ENCODE measurements at regions not wholly inside any gene's neighbourhood (a gene's known extent, or its start where the extent isn't known, plus 50 kb on each side); places are given as distances from the start of the nearest gene placed in this dataset.

- Mint-ChIP-seq H3K4me1 (ENCODE audit: low read depth) (peaks cover 6% of the 10 kb centered on the region), H3K27ac (peak overlapping the region; percentile 61), H3K36me3 (ENCODE audit: insufficient read depth) (no peaks in the 10 kb centered on the region), H3K4me3 (ENCODE audit: low read depth) (no peak overlapping the region), H3K27me3 (peaks cover 13% of the 10 kb centered on the region), H3K9me3 (ENCODE audit: low read depth) (peaks cover 3% of the 10 kb centered on the region)
- TF ChIP-seq, protein P1, sequence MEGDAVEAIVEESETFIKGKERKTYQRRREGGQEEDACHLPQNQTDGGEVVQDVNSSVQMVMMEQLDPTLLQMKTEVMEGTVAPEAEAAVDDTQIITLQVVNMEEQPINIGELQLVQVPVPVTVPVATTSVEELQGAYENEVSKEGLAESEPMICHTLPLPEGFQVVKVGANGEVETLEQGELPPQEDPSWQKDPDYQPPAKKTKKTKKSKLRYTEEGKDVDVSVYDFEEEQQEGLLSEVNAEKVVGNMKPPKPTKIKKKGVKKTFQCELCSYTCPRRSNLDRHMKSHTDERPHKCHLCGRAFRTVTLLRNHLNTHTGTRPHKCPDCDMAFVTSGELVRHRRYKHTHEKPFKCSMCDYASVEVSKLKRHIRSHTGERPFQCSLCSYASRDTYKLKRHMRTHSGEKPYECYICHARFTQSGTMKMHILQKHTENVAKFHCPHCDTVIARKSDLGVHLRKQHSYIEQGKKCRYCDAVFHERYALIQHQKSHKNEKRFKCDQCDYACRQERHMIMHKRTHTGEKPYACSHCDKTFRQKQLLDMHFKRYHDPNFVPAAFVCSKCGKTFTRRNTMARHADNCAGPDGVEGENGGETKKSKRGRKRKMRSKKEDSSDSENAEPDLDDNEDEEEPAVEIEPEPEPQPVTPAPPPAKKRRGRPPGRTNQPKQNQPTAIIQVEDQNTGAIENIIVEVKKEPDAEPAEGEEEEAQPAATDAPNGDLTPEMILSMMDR (IDR thresholded peaks at IDR 0.05; ENCODE audit: unreplicated experiment): no peak
- DNase-seq (ENCODE audit: low spot score, unreplicated experiment): no peak
Measured at GRCh38 chr14:104436741-104437701, 142.5 kb upstream of the C14orf180 start.

GRCh38 chr14:104437703-104438102 lies 141.9 kb upstream of the C14orf180 start:
- TF ChIP-seq, protein P1 (IDR thresholded peaks at IDR 0.05; ENCODE audit: unreplicated experiment): no peak
- Mint-ChIP-seq H3K4me1 (ENCODE audit: low read depth) (peaks cover 6% of the 10 kb centered on the region), H3K4me3 (ENCODE audit: low read depth) (no peak overlapping the region), H3K27me3 (peaks cover 16% of the 10 kb centered on the region), H3K27ac (peak overlapping the region; percentile 61), H3K9me3 (ENCODE audit: low read depth) (peaks cover 3% of the 10 kb centered on the region), H3K36me3 (ENCODE audit: insufficient read depth) (no peaks in the 10 kb centered on the region)
- DNase-seq (ENCODE audit: low spot score, unreplicated experiment): no peak

- no peak overlapping the region for H3K4me3 Mint-ChIP-seq (ENCODE audit: low read depth)
- peaks cover 6% of the 10 kb centered on the region for H3K4me1 Mint-ChIP-seq (ENCODE audit: low read depth)
Measured at GRCh38 chr14:104438166-104438887, 141.2 kb upstream of the C14orf180 start.

GRCh38 chr14:104439625-104440024 lies 139.9 kb upstream of the C14orf180 start:
- Mint-ChIP-seq H3K9me3 (ENCODE audit: low read depth) (peaks cover 3% of the 10 kb centered on the region), H3K4me1 (ENCODE audit: low read depth) (peaks cover 6% of the 10 kb centered on the region), H3K36me3 (ENCODE audit: insufficient read depth) (no peaks in the 10 kb centered on the region), H3K4me3 (ENCODE audit: low read depth) (no peak overlapping the region), H3K27me3 (peaks cover 19% of the 10 kb centered on the region), H3K27ac (no peak overlapping the region)
- DNase-seq (ENCODE audit: low spot score, unreplicated experiment): no peak
- TF ChIP-seq, protein P1 (IDR thresholded peaks at IDR 0.05; ENCODE audit: unreplicated experiment): no peak

More at GRCh38 chr14:104438166-104438887, 141.2 kb upstream of the C14orf180 start:
- peaks cover 16% of the 10 kb centered on the region for H3K27me3 Mint-ChIP-seq
- no peak overlapping the region for H3K27ac Mint-ChIP-seq
- no peaks in the 10 kb centered on the region for H3K36me3 Mint-ChIP-seq (ENCODE audit: insufficient read depth)
- peaks cover 3% of the 10 kb centered on the region for H3K9me3 Mint-ChIP-seq (ENCODE audit: low read depth)
- TF ChIP-seq, protein P1 (IDR thresholded peaks at IDR 0.05; ENCODE audit: unreplicated experiment): no peak
- DNase-seq (ENCODE audit: low spot score, unreplicated experiment): no peak

GRCh38 chr14:104440297-104440956 lies 139.1 kb upstream of the C14orf180 start:
- DNase-seq (ENCODE audit: low spot score, unreplicated experiment): no peak
- H3K4me3 Mint-ChIP-seq (ENCODE audit: low read depth): no peak overlapping the region
- H3K36me3 Mint-ChIP-seq (ENCODE audit: insufficient read depth): no peaks in the 10 kb centered on the region
- TF ChIP-seq, protein P1 (IDR thresholded peaks at IDR 0.05; ENCODE audit: unreplicated experiment): no peak
- H3K27ac Mint-ChIP-seq: no peak overlapping the region
- H3K27me3 Mint-ChIP-seq: peaks cover 19% of the 10 kb centered on the region
- peaks cover 3% of the 10 kb centered on the region for H3K9me3 Mint-ChIP-seq (ENCODE audit: low read depth)
- peaks cover 6% of the 10 kb centered on the region for H3K4me1 Mint-ChIP-seq (ENCODE audit: low read depth)
